GM06990 (cell line): ENCODE measurements at regions not wholly inside any gene's neighbourhood (a gene's known extent, or its start where the extent isn't known, plus 50 kb on each side); places are given as distances from the start of the nearest gene placed in this dataset.

Experiments
- DNase-seq: peaks from one replicate; pipeline ENCODE4 v3.0.0-alpha.2; 2011; ENCODE audit not compliant: insufficient read length; ENCODE audit errors: extremely low read depth
- H3K27me3 ChIP-seq: replicated peaks from 2 replicates; pipeline ENCODE4 v1.6.0; 2011; ENCODE audit warnings: low read length; ENCODE audit not compliant: control insufficient read depth, insufficient read depth
- H3K36me3 ChIP-seq: 2 replicates; pipeline ENCODE4 v1.5.1; 2011; ENCODE audit warnings: low read length; ENCODE audit not compliant: control insufficient read depth, insufficient read depth
- H3K4me3 ChIP-seq: replicated peaks from 2 replicates; pipeline ENCODE4 v1.5.1; 2011; ENCODE audit warnings: low read depth, mild to moderate bottlenecking, control low read depth, low read length
- TF ChIP-seq, protein P1 (sequence below): IDR thresholded peaks from 2 replicates; pipeline ENCODE4 v1.5.1; 2011; ENCODE audit warnings: low read length, control low read depth, mild to moderate bottlenecking, inconsistent platforms; ENCODE audit not compliant: insufficient read depth, poor library complexity, severe bottlenecking

DNA sequence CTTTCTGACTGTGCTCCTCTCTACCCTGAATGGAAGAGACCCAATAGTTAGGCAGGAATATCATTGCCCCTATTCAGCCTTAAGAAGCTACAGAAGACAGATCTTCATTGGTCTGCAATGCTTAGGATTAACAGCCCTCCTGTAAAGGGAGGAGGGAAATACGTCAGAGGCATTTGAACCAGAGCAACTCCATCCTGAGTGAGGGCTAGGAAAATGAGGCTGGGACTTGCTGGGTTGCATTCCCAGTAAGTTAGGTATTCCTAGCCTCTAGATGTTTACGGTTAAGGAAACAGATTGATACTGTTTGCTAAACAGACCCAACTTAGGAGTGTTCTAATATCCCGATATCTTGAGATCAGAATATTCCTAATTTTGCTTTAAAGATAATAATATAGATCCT, 63.5 kb downstream of the PCDH18 start:
- Histone ChIP-seq H3K27me3 (no peaks in the 10 kb centered on the region), H3K36me3 (no peaks in the 10 kb centered on the region), H3K4me3 (no peak overlapping the region)
- TF ChIP-seq, protein P1, sequence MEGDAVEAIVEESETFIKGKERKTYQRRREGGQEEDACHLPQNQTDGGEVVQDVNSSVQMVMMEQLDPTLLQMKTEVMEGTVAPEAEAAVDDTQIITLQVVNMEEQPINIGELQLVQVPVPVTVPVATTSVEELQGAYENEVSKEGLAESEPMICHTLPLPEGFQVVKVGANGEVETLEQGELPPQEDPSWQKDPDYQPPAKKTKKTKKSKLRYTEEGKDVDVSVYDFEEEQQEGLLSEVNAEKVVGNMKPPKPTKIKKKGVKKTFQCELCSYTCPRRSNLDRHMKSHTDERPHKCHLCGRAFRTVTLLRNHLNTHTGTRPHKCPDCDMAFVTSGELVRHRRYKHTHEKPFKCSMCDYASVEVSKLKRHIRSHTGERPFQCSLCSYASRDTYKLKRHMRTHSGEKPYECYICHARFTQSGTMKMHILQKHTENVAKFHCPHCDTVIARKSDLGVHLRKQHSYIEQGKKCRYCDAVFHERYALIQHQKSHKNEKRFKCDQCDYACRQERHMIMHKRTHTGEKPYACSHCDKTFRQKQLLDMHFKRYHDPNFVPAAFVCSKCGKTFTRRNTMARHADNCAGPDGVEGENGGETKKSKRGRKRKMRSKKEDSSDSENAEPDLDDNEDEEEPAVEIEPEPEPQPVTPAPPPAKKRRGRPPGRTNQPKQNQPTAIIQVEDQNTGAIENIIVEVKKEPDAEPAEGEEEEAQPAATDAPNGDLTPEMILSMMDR = no peak
- no peak for DNase-seq

DNA sequence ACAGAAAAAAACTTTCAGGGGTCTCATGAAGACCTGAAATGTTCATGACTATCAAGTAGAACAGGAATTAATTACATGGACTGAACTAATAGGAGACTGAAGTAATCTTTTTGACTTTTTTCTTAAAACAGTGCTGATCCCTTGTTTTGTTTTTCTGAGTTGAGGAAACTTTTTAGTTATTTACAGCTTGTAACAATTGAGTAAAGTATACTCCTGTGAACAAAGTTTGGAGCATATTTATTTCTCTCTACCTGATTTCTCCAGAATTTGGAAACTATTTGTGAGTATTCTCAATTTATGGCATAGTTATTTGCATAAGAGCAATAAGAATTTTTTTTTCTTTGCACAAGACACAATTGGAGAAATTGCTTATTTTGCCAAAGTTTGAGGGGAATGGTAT, 64.8 kb downstream of the PCDH18 start:
- no peak overlapping the region for H3K4me3 ChIP-seq
- DNase-seq = no peak
- TF ChIP-seq, protein P1 = no peak
- H3K36me3 ChIP-seq = no peaks in the 10 kb centered on the region
- no peaks in the 10 kb centered on the region for H3K27me3 ChIP-seq

DNA sequence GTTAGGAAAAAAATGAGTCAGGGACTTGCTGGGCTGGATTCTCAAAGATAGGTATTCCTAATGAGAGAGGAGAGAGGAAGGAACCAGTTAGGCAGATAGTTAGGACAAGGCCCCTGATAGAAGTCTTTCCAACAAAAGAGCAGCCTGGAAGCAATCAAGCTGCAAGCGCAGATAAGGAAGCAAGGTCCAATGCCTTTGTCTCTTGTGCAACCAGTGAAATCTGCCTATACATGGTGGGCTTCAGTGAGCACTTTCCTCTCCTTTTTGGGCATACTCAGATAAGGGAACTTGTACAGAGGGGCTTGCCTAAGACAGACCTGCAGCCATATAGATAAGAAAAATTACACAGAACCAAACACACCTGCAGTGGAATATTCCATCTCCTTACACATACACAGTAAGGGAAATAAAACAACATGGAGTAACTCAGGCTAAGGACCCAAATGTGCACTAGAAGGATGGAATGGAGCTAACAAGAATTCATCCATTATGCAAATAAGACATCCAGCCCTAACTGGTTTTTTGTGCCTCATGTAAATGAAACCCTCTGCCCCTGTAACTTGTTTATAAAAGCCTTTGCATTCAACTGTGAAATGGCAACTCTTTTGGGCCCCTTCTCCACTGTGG, 68.8 kb downstream of the PCDH18 start:
- DNase-seq = no peak
- TF ChIP-seq, protein P1 = no peak
- no peak overlapping the region for H3K4me3 ChIP-seq
- no peaks in the 10 kb centered on the region for H3K36me3 ChIP-seq
- no peaks in the 10 kb centered on the region for H3K27me3 ChIP-seq

DNA sequence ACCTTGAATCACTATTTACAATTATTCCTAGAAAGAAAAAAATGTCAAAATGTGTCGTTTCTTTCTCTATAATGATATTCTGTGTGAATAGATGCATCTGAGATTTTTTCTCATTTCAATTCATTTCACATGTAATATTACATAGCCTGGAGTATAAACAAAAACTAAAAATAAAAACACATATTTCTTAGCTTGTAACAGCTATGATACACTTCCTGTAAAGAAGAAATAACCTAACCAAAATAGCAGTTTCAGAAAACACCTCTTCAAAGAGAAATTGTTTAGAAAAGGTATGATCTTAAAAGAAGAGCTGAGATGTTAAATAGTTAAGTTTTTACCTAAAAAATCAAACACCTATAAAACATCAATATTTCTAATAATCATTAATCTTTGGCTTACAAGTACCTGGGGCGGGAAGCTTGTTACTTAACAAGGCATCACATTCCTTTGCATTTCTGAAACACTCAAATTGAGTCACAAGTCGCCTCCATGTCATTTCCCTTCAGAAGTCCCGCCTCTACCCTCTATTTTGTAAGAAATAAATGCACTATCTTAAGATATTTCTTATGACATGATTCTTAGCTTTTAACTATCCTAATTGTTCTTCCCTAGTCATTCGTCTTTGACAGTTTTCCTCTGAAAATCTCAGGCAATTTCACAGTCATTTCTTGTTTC, 76.5 kb downstream of the PCDH18 start:
- no peak for DNase-seq
- H3K36me3 ChIP-seq = no peaks in the 10 kb centered on the region
- H3K4me3 ChIP-seq = no peak overlapping the region
- TF ChIP-seq, protein P1 = no peak
- no peaks in the 10 kb centered on the region for H3K27me3 ChIP-seq

DNA sequence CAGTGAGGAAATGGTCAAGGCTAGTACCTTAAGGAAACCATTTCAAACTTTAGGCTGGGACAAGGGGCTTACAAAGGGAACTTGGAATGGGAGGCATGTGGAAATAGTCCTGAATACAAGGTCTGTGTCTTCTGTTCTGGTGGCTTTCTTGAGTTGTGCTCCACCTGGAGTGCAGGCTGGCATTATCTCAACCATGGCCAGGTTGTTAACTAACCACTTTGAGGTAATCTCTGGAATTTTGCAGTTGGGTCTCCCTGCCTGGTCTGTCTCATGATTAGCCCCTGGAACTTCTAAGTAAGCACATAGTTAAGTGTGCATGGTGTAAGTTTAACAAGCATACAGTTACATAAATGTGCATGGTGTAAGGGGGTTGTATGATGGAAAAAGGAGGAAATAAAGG, 77.5 kb downstream of the PCDH18 start:
- no peak for DNase-seq
- Histone ChIP-seq H3K27me3 (no peaks in the 10 kb centered on the region), H3K4me3 (no peak overlapping the region), H3K36me3 (no peaks in the 10 kb centered on the region)
- TF ChIP-seq, protein P1 = no peak
